Calu3 (cell line): ENCODE measurements at regions not wholly inside any gene's neighbourhood (a gene's known extent, or its start where the extent isn't known, plus 50 kb on each side); places are given as distances from the start of the nearest gene placed in this dataset.

ENCODE experiments used
- BruUV-seq: library from RNA; stranded (reverse); fragments of 400-500 nt; replicated peaks from 2 replicates; lab custom pipeline; 2021; lab: Mats Ljungman, UMichigan
- CTCF ChIA-PET: fragments of 300-600 bp; sonication (Branson Sonifier 250); formaldehyde crosslinking; loops from one replicate; lab custom pipeline; 2022; ENCODE audit warnings: antibody characterized with exemption; lab: Charles Lee
- DNase-seq: peaks from one replicate; pipeline ENCODE4 v3.0.0; 2022
- H3K27ac Mint-ChIP-seq: one replicate; pipeline ENCODE4 v1.8.0; 2022; ENCODE audit warnings: mixed read lengths; ENCODE audit not compliant: unreplicated experiment
- H3K27me3 Mint-ChIP-seq: one replicate; pipeline ENCODE4 v1.8.0; 2022; ENCODE audit warnings: mixed read lengths; ENCODE audit not compliant: unreplicated experiment
- H3K36me3 Mint-ChIP-seq: one replicate; pipeline ENCODE4 v1.8.0; 2022; ENCODE audit warnings: mild to moderate bottlenecking, moderate library complexity, mixed read lengths; ENCODE audit not compliant: insufficient read depth, unreplicated experiment
- H3K4me1 Mint-ChIP-seq: one replicate; pipeline ENCODE4 v1.8.0; 2022; ENCODE audit warnings: mild to moderate bottlenecking, low read depth, mixed read lengths; ENCODE audit not compliant: unreplicated experiment
- H3K4me3 Mint-ChIP-seq: one replicate; pipeline ENCODE4 v1.8.0; 2022; ENCODE audit warnings: mild to moderate bottlenecking, low read depth, moderate library complexity, mixed read lengths; ENCODE audit not compliant: unreplicated experiment
- H3K9me3 Mint-ChIP-seq: one replicate; pipeline ENCODE4 v1.8.0; 2022; ENCODE audit warnings: low read depth, mixed read lengths; ENCODE audit not compliant: unreplicated experiment
- intact Hi-C: fragments of 100-400 bp; cut with micrococcal nuclease; formaldehyde crosslinking; loops from one replicate; pipeline ENCODE4 v1.10.0; 2022; ENCODE audit not compliant: unreplicated experiment
- TF ChIP-seq, protein P1 (sequence below): fragments of 200-600 bp; IDR thresholded peaks from one replicate; pipeline ENCODE4 v1.8.0; 2022; ENCODE audit warnings: antibody characterized with exemption; ENCODE audit not compliant: unreplicated experiment

- no peaks in the 10 kb centered on the region for H3K36me3 Mint-ChIP-seq
- H3K4me1 Mint-ChIP-seq: no peaks in the 10 kb centered on the region
- H3K9me3 Mint-ChIP-seq: no peaks in the 10 kb centered on the region
- no TSS peak for BruUV-seq
- no peak overlapping the region for H3K27ac Mint-ChIP-seq
- DNase-seq: no peak
- intact Hi-C loops: no loop called here
- no peaks in the 10 kb centered on the region for H3K27me3 Mint-ChIP-seq
- CTCF ChIA-PET: no interaction called here
- H3K4me3 Mint-ChIP-seq: no peak overlapping the region
- TF ChIP-seq, protein P1, sequence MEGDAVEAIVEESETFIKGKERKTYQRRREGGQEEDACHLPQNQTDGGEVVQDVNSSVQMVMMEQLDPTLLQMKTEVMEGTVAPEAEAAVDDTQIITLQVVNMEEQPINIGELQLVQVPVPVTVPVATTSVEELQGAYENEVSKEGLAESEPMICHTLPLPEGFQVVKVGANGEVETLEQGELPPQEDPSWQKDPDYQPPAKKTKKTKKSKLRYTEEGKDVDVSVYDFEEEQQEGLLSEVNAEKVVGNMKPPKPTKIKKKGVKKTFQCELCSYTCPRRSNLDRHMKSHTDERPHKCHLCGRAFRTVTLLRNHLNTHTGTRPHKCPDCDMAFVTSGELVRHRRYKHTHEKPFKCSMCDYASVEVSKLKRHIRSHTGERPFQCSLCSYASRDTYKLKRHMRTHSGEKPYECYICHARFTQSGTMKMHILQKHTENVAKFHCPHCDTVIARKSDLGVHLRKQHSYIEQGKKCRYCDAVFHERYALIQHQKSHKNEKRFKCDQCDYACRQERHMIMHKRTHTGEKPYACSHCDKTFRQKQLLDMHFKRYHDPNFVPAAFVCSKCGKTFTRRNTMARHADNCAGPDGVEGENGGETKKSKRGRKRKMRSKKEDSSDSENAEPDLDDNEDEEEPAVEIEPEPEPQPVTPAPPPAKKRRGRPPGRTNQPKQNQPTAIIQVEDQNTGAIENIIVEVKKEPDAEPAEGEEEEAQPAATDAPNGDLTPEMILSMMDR: no peak
Measured at GRCh38 chr1:57843760-57844159, 419.9 kb upstream of the DAB1 start.

DNA sequence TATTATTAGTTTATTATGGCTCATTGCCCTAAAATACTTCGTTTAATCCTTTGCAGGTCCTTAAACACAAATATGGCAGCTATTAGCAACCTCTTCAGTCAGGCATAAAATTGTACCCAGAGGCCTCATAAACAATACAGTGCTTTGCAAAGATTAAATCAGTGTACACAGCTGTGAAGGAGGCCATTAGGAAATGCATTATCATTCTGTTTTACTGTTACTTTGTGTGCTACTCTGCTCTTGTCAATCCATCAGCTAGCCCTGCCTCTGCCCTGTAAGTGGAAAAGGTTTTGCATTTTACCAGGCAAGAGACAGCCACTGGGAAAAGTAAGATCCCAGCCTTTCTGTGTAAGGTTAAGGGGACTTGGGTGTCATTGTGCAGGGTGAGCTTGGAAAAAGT is 415.7 kb upstream of the DAB1 start:
- H3K27me3 Mint-ChIP-seq: no peaks in the 10 kb centered on the region
- H3K27ac Mint-ChIP-seq: no peak overlapping the region
- no peak overlapping the region for H3K4me3 Mint-ChIP-seq
- DNase-seq: no peak
- no peaks in the 10 kb centered on the region for H3K4me1 Mint-ChIP-seq
- peaks cover 7% of the 10 kb centered on the region for H3K9me3 Mint-ChIP-seq
- no TSS peak for BruUV-seq
- TF ChIP-seq, protein P1: no peak
- intact Hi-C loops: no loop called here
- CTCF ChIA-PET: no interaction called here
- no peaks in the 10 kb centered on the region for H3K36me3 Mint-ChIP-seq

DNA sequence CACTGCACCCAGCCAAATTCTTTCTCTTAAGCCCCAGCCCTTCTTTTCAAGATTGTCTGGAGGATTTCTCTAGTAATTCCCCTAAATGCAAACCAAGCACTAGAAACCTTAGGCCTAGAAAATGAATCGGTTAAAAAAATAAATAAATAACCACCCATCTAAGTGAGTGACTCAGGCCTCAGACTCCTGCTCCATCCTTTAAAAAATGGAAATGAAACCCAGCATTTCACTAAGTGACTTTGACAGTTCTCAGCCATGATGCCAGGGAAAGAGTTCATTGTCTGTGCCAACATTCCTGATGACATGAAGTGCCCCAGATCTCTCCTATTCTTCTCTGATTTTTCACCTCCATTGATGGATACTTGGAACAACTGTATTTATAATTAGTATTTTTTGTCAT is 415.2 kb upstream of the DAB1 start:
- intact Hi-C loops: no loop called here
- no peak for DNase-seq
- H3K27ac Mint-ChIP-seq: no peak overlapping the region
- no peaks in the 10 kb centered on the region for H3K27me3 Mint-ChIP-seq
- CTCF ChIA-PET: no interaction called here
- H3K9me3 Mint-ChIP-seq: peaks cover 7% of the 10 kb centered on the region
- TF ChIP-seq, protein P1: no peak
- H3K4me1 Mint-ChIP-seq: no peaks in the 10 kb centered on the region
- H3K4me3 Mint-ChIP-seq: no peak overlapping the region
- no peaks in the 10 kb centered on the region for H3K36me3 Mint-ChIP-seq
- BruUV-seq: no TSS peak

- TF ChIP-seq, protein P1: no peak
- CTCF ChIA-PET: no interaction called here
- no peaks in the 10 kb centered on the region for H3K27me3 Mint-ChIP-seq
- H3K4me3 Mint-ChIP-seq: no peak overlapping the region
- BruUV-seq: no TSS peak
- no peak overlapping the region for H3K27ac Mint-ChIP-seq
- H3K36me3 Mint-ChIP-seq: no peaks in the 10 kb centered on the region
- intact Hi-C loops: no loop called here
- peaks cover 7% of the 10 kb centered on the region for H3K9me3 Mint-ChIP-seq
- no peak for DNase-seq
- H3K4me1 Mint-ChIP-seq: peaks cover 11% of the 10 kb centered on the region
Measured at GRCh38 chr1:57835620-57836019, 411.8 kb upstream of the DAB1 start.
